ENCODE measurements at regions not wholly inside any gene's neighbourhood (a gene's known extent, or its start where the extent isn't known, plus 50 kb on each side); places are given as distances from the start of the nearest gene placed in this dataset.

DNA sequence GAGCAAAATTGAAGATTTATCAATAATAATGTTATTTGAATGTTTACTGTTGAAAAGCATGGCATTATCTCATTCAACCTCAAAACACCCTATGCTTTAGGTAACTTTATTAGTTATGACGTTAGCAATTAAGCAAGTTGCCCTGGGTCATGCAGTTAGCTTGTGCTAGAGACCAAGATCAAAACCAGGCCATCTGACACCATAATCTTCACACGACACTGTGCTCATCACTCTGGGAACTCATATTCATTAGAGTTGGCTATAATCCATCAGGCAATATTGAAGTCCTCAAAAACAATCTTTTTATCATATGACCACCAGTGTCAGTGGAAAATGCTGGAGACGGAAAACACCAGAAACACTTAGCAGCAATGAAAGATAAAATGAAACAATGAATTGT is 253.5 kb downstream of the PCDH20 start:
- TF ChIP-seq, protein P1, sequence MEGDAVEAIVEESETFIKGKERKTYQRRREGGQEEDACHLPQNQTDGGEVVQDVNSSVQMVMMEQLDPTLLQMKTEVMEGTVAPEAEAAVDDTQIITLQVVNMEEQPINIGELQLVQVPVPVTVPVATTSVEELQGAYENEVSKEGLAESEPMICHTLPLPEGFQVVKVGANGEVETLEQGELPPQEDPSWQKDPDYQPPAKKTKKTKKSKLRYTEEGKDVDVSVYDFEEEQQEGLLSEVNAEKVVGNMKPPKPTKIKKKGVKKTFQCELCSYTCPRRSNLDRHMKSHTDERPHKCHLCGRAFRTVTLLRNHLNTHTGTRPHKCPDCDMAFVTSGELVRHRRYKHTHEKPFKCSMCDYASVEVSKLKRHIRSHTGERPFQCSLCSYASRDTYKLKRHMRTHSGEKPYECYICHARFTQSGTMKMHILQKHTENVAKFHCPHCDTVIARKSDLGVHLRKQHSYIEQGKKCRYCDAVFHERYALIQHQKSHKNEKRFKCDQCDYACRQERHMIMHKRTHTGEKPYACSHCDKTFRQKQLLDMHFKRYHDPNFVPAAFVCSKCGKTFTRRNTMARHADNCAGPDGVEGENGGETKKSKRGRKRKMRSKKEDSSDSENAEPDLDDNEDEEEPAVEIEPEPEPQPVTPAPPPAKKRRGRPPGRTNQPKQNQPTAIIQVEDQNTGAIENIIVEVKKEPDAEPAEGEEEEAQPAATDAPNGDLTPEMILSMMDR (optimal IDR thresholded peaks at IDR 0.05 in 1 of 3, IDR thresholded peaks at IDR 0.05 in 1 of 3, conservative IDR thresholded peaks at IDR 0.05 in 1 of 3; ENCODE audit: extremely low read depth in 1 of 3, insufficient read depth in 2 of 3, low read length in 3 of 3): no peak
- TF ChIP-seq EZH2 (IDR thresholded peaks at IDR 0.05; ENCODE audit: low read length): no peak
